HG02981 (cell line): ENCODE measurements at regions not wholly inside any gene's neighbourhood (a gene's known extent, or its start where the extent isn't known, plus 50 kb on each side); places are given as distances from the start of the nearest gene placed in this dataset.
"Not testable (repeated sequence)": the region's sequence is repeated elsewhere in the genome, so short reads cannot be mapped to it uniquely, and the experiment has no call there.

Experiments used
- ATAC-seq: cut with Tn5 transposase; IDR thresholded peaks from one replicate; pipeline ENCODE4 v1.9.1; 2021; ENCODE audit warnings: mild to moderate bottlenecking, moderate library complexity; ENCODE audit not compliant: unreplicated experiment

- ATAC-seq, result no peak
These were observed 53.5 kb downstream of the TEX51 start for GRCh38 chr2:126952216-126952615.

GRCh38 chr2:126953483-126953882, 54.8 kb downstream of the TEX51 start:
- no peak for ATAC-seq

- no peak for ATAC-seq
These were observed 56.1 kb downstream of the TEX51 start for GRCh38 chr2:126954831-126955230.

GRCh38 chr2:126956773-126957172, 58.1 kb downstream of the TEX51 start:
- not testable (repeated sequence) for ATAC-seq

GRCh38 chr2:126963390-126963789, 64.7 kb downstream of the TEX51 start:
- no peak for ATAC-seq

GRCh38 chr2:126966601-126967000, 67.9 kb downstream of the TEX51 start:
- ATAC-seq, result no peak

GRCh38 chr2:126970583-126970982, 71.9 kb downstream of the TEX51 start:
- ATAC-seq, result no peak

- ATAC-seq, result no peak
These were observed 72.4 kb downstream of the TEX51 start for GRCh38 chr2:126971162-126971480.

GRCh38 chr2:126971481-126972278, 73.0 kb downstream of the TEX51 start:
- peak; percentile 97 for ATAC-seq

- ATAC-seq, result no peak
These were observed 73.6 kb downstream of the TEX51 start for GRCh38 chr2:126972279-126972626.

- no peak for ATAC-seq
These were observed 75.1 kb downstream of the TEX51 start for GRCh38 chr2:126973745-126974144.

GRCh38 chr2:126975671-126976655, 77.3 kb downstream of the TEX51 start:
- no peak for ATAC-seq

GRCh38 chr2:126976721-126977328, 78.1 kb downstream of the TEX51 start:
- no peak for ATAC-seq

GRCh38 chr2:126978333-126978732, 79.6 kb downstream of the TEX51 start:
- ATAC-seq, result no peak

GRCh38 chr2:126979039-126980003, 80.6 kb downstream of the TEX51 start:
- ATAC-seq, result no peak

GRCh38 chr2:126981476-126981875, 82.8 kb downstream of the TEX51 start:
- no peak for ATAC-seq

- ATAC-seq, result no peak
These were observed 84.2 kb downstream of the TEX51 start for GRCh38 chr2:126982935-126983334.

- ATAC-seq, result no peak
These were observed 88.0 kb downstream of the TEX51 start for GRCh38 chr2:126986631-126987187.

GRCh38 chr2:126988482-126988881, 89.8 kb downstream of the TEX51 start:
- no peak for ATAC-seq

GRCh38 chr2:126989064-126989463, 90.4 kb downstream of the TEX51 start:
- ATAC-seq, result not testable (repeated sequence)
